Mucosa of descending colon (tissue), 3 donors: ENCODE measurements at regions not wholly inside any gene's neighbourhood (a gene's known extent, or its start where the extent isn't known, plus 50 kb on each side); places are given as distances from the start of the nearest gene placed in this dataset.

Source experiments
- ATAC-seq: fragments of 200-7000 bp; cut with Tn5 transposase; one replicate; pipeline ENCODE4 v1.9.1; 2020; ENCODE audit warnings: mild to moderate bottlenecking, moderate library complexity
- DNase-seq, 3 donors: peaks; one replicate each; pipeline ENCODE4 v3.0.0-alpha.2; 2020
- H3K36me3 ChIP-seq: fragments of 200-600 bp; one replicate; pipeline ENCODE4 v1.8.0; 2021; ENCODE audit warnings: low read depth, mild to moderate bottlenecking
- H3K4me1 ChIP-seq: fragments of 200-600 bp; one replicate; pipeline ENCODE4 v1.8.0; 2021; ENCODE audit warnings: low read depth, mild to moderate bottlenecking
- H3K4me3 ChIP-seq: fragments of 200-600 bp; one replicate; pipeline ENCODE4 v1.8.0; 2021; ENCODE audit warnings: mild to moderate bottlenecking
- H3K9me3 ChIP-seq: fragments of 200-600 bp; one replicate; pipeline ENCODE4 v1.8.0; 2021; ENCODE audit warnings: mild to moderate bottlenecking
- CTCF ChIP-seq: fragments of 200-600 bp; IDR thresholded peaks from one replicate; pipeline ENCODE4 v1.8.0; 2022; ENCODE audit warnings: antibody characterized with exemption, mild to moderate bottlenecking
- intact Hi-C, 2 donors: fragments of 100-400 bp; cut with DNase I in 1 of 2; cut with micrococcal nuclease in 1 of 2; formaldehyde crosslinking; loops; one replicate each; pipeline versions ENCODE4 v1.11.0 to v1.11.1; 2022; cut with DNase I, micrococcal nuclease
- donor health status: DM: no; HTN: no; CAD: no; lungs with moderate emphysema.
- donor health status: DM: no; HTN: no; CAD: no.
- donor health status: DM: no; HTN: yes; CAD: no.

GRCh38 chr14:76708771-76709170 lies 52.5 kb upstream of the VASH1 start:
- Histone ChIP-seq H3K4me1 (no peaks in the 10 kb centered on the region), H3K4me3 (no peak overlapping the region), H3K36me3 (no peaks in the 10 kb centered on the region), H3K9me3 (no peaks in the 10 kb centered on the region)
- TF ChIP-seq CTCF, result no peak
- intact Hi-C loops, result no loop called here
- ATAC-seq (no peak), DNase-seq (no peak)

- peak; percentile 64 for TF ChIP-seq CTCF
- ATAC-seq (peak; percentile 55), DNase-seq (peak in 1 of 3 donors; percentile 53)
- Histone ChIP-seq H3K36me3 (no peaks in the 10 kb centered on the region), H3K9me3 (no peaks in the 10 kb centered on the region), H3K4me1 (no peaks in the 10 kb centered on the region), H3K4me3 (no peak overlapping the region)
- intact Hi-C loops, result loop anchor here in 1 of 2 donors (10.0 kb wide), 1 partner anchor 54 kb away; the partner anchor contains the start of gene VASH1
Observed at GRCh38 chr14:76710056-76711010, 50.9 kb upstream of the VASH1 start.
